ENCODE measurements at regions not wholly inside any gene's neighbourhood (a gene's known extent, or its start where the extent isn't known, plus 50 kb on each side); places are given as distances from the start of the nearest gene placed in this dataset.

GRCh38 chr6:3944246-3944645, 95.1 kb downstream of the FAM50B start:
- TF ChIP-seq CTCF (IDR thresholded peaks at IDR 0.05; ENCODE audit: low read depth, low read length, poor library complexity, severe bottlenecking) (no peak), EZH2phosphoT487 (IDR thresholded peaks at IDR 0.05; ENCODE audit: borderline replicate concordance, low read length) (no peak)

All from DOHH2 (cell line).